ENCODE measurements at regions not wholly inside any gene's neighbourhood (a gene's known extent, or its start where the extent isn't known, plus 50 kb on each side); places are given as distances from the start of the nearest gene placed in this dataset.
"Not testable (repeated sequence)": the region's sequence is repeated elsewhere in the genome, so short reads cannot be mapped to it uniquely, and the experiment has no call there.

- not testable (repeated sequence) for H3K9me3 ChIP-seq (ENCODE audit: control insufficient read depth, insufficient read depth, low read length); H3K9ac ChIP-seq (ENCODE audit: low read depth, low read length)
These were observed 528.7 kb upstream of the NR5A2 start for GRCh38 chr1:199498802-199499201.

GRCh38 chr1:199508072-199508471 is 519.4 kb upstream of the NR5A2 start:
- H3K9ac ChIP-seq (ENCODE audit: low read depth, low read length) = no peak overlapping the region
- no peaks in the 10 kb centered on the region for H3K27me3 ChIP-seq (ENCODE audit: control insufficient read depth, insufficient read depth, low read length)
- H3K36me3 ChIP-seq (ENCODE audit: control insufficient read depth, insufficient read depth, low read length) = no peaks in the 10 kb centered on the region
- H3K9me3 ChIP-seq (ENCODE audit: control insufficient read depth, insufficient read depth, low read length) = no peaks in the 10 kb centered on the region
- no peak overlapping the region for H3K4me3 ChIP-seq (ENCODE audit: low read depth, low read length)
- no peaks in the 10 kb centered on the region for H3K4me1 ChIP-seq (ENCODE audit: control insufficient read depth, insufficient read depth, low read length)

More at GRCh38 chr1:199498802-199499201, 528.7 kb upstream of the NR5A2 start:
- not testable (repeated sequence) for H3K4me3 ChIP-seq (ENCODE audit: low read depth, low read length); H3K27me3 ChIP-seq (ENCODE audit: control insufficient read depth, insufficient read depth, low read length); H3K36me3 ChIP-seq (ENCODE audit: control insufficient read depth, insufficient read depth, low read length); H3K4me1 ChIP-seq (ENCODE audit: control insufficient read depth, insufficient read depth, low read length)

- H3K9me3 ChIP-seq (ENCODE audit: control insufficient read depth, insufficient read depth, low read length) = no peaks in the 10 kb centered on the region
- H3K36me3 ChIP-seq (ENCODE audit: control insufficient read depth, insufficient read depth, low read length) = no peaks in the 10 kb centered on the region
These were observed 518.9 kb upstream of the NR5A2 start for GRCh38 chr1:199508653-199509052.

GRCh38 chr1:199509456-199509855 is 518.1 kb upstream of the NR5A2 start:
- H3K4me1 ChIP-seq (ENCODE audit: control insufficient read depth, insufficient read depth, low read length) = no peaks in the 10 kb centered on the region
- no peak overlapping the region for H3K9ac ChIP-seq (ENCODE audit: low read depth, low read length)
- H3K4me3 ChIP-seq (ENCODE audit: low read depth, low read length) = no peak overlapping the region
- H3K27me3 ChIP-seq (ENCODE audit: control insufficient read depth, insufficient read depth, low read length) = no peaks in the 10 kb centered on the region
- H3K36me3 ChIP-seq (ENCODE audit: control insufficient read depth, insufficient read depth, low read length) = no peaks in the 10 kb centered on the region
- H3K9me3 ChIP-seq (ENCODE audit: control insufficient read depth, insufficient read depth, low read length) = no peaks in the 10 kb centered on the region

More at GRCh38 chr1:199508653-199509052, 518.9 kb upstream of the NR5A2 start:
- H3K4me3 ChIP-seq (ENCODE audit: low read depth, low read length) = no peak overlapping the region
- H3K27me3 ChIP-seq (ENCODE audit: control insufficient read depth, insufficient read depth, low read length) = no peaks in the 10 kb centered on the region
- H3K9ac ChIP-seq (ENCODE audit: low read depth, low read length) = no peak overlapping the region
- H3K4me1 ChIP-seq (ENCODE audit: control insufficient read depth, insufficient read depth, low read length) = no peaks in the 10 kb centered on the region

GRCh38 chr1:199510314-199510713 is 517.2 kb upstream of the NR5A2 start:
- Histone ChIP-seq H3K36me3 (ENCODE audit: control insufficient read depth, insufficient read depth, low read length) (no peaks in the 10 kb centered on the region), H3K9ac (ENCODE audit: low read depth, low read length) (no peak overlapping the region), H3K9me3 (ENCODE audit: control insufficient read depth, insufficient read depth, low read length) (no peaks in the 10 kb centered on the region), H3K27me3 (ENCODE audit: control insufficient read depth, insufficient read depth, low read length) (no peaks in the 10 kb centered on the region), H3K4me3 (ENCODE audit: low read depth, low read length) (no peak overlapping the region), H3K4me1 (ENCODE audit: control insufficient read depth, insufficient read depth, low read length) (no peaks in the 10 kb centered on the region)

GRCh38 chr1:199512037-199512710 is 515.3 kb upstream of the NR5A2 start:
- Histone ChIP-seq H3K9me3 (ENCODE audit: control insufficient read depth, insufficient read depth, low read length) (no peaks in the 10 kb centered on the region), H3K36me3 (ENCODE audit: control insufficient read depth, insufficient read depth, low read length) (no peaks in the 10 kb centered on the region), H3K9ac (ENCODE audit: low read depth, low read length) (no peak overlapping the region), H3K4me3 (ENCODE audit: low read depth, low read length) (no peak overlapping the region), H3K27me3 (ENCODE audit: control insufficient read depth, insufficient read depth, low read length) (no peaks in the 10 kb centered on the region), H3K4me1 (ENCODE audit: control insufficient read depth, insufficient read depth, low read length) (no peaks in the 10 kb centered on the region)

- Histone ChIP-seq H3K36me3 (ENCODE audit: control insufficient read depth, insufficient read depth, low read length) (no peaks in the 10 kb centered on the region), H3K4me3 (ENCODE audit: low read depth, low read length) (no peak overlapping the region), H3K27me3 (ENCODE audit: control insufficient read depth, insufficient read depth, low read length) (no peaks in the 10 kb centered on the region), H3K9ac (ENCODE audit: low read depth, low read length) (no peak overlapping the region), H3K9me3 (ENCODE audit: control insufficient read depth, insufficient read depth, low read length) (no peaks in the 10 kb centered on the region), H3K4me1 (ENCODE audit: control insufficient read depth, insufficient read depth, low read length) (no peaks in the 10 kb centered on the region)
These were observed 512.2 kb upstream of the NR5A2 start for GRCh38 chr1:199515261-199515660.

GRCh38 chr1:199522338-199522737 is 505.2 kb upstream of the NR5A2 start:
- Histone ChIP-seq H3K9me3 (ENCODE audit: control insufficient read depth, insufficient read depth, low read length) (no peaks in the 10 kb centered on the region), H3K9ac (ENCODE audit: low read depth, low read length) (no peak overlapping the region), H3K4me1 (ENCODE audit: control insufficient read depth, insufficient read depth, low read length) (no peaks in the 10 kb centered on the region), H3K27me3 (ENCODE audit: control insufficient read depth, insufficient read depth, low read length) (no peaks in the 10 kb centered on the region), H3K4me3 (ENCODE audit: low read depth, low read length) (no peak overlapping the region), H3K36me3 (ENCODE audit: control insufficient read depth, insufficient read depth, low read length) (no peaks in the 10 kb centered on the region)

- H3K9ac ChIP-seq (ENCODE audit: low read depth, low read length) = no peak overlapping the region
- H3K27me3 ChIP-seq (ENCODE audit: control insufficient read depth, insufficient read depth, low read length) = no peaks in the 10 kb centered on the region
- H3K4me1 ChIP-seq (ENCODE audit: control insufficient read depth, insufficient read depth, low read length) = no peaks in the 10 kb centered on the region
- H3K4me3 ChIP-seq (ENCODE audit: low read depth, low read length) = no peak overlapping the region
- no peaks in the 10 kb centered on the region for H3K9me3 ChIP-seq (ENCODE audit: control insufficient read depth, insufficient read depth, low read length)
- no peaks in the 10 kb centered on the region for H3K36me3 ChIP-seq (ENCODE audit: control insufficient read depth, insufficient read depth, low read length)
These were observed 504.6 kb upstream of the NR5A2 start for GRCh38 chr1:199522936-199523335.

GRCh38 chr1:199529324-199529723 is 498.2 kb upstream of the NR5A2 start:
- Histone ChIP-seq H3K9ac (ENCODE audit: low read depth, low read length) (no peak overlapping the region), H3K4me3 (ENCODE audit: low read depth, low read length) (no peak overlapping the region), H3K4me1 (ENCODE audit: control insufficient read depth, insufficient read depth, low read length) (peaks cover 4% of the 10 kb centered on the region), H3K36me3 (ENCODE audit: control insufficient read depth, insufficient read depth, low read length) (no peaks in the 10 kb centered on the region), H3K9me3 (ENCODE audit: control insufficient read depth, insufficient read depth, low read length) (peaks cover 10% of the 10 kb centered on the region), H3K27me3 (ENCODE audit: control insufficient read depth, insufficient read depth, low read length) (no peaks in the 10 kb centered on the region)

GRCh38 chr1:199533361-199533760 is 494.1 kb upstream of the NR5A2 start:
- not testable (repeated sequence) for H3K4me3 ChIP-seq (ENCODE audit: low read depth, low read length); H3K4me1 ChIP-seq (ENCODE audit: control insufficient read depth, insufficient read depth, low read length); H3K9ac ChIP-seq (ENCODE audit: low read depth, low read length); H3K27me3 ChIP-seq (ENCODE audit: control insufficient read depth, insufficient read depth, low read length); H3K36me3 ChIP-seq (ENCODE audit: control insufficient read depth, insufficient read depth, low read length)
- peaks cover 17% of the 10 kb centered on the region for H3K9me3 ChIP-seq (ENCODE audit: control insufficient read depth, insufficient read depth, low read length)

GRCh38 chr1:199545780-199546179 is 481.7 kb upstream of the NR5A2 start:
- Histone ChIP-seq H3K36me3 (ENCODE audit: control insufficient read depth, insufficient read depth, low read length) (no peaks in the 10 kb centered on the region), H3K4me3 (ENCODE audit: low read depth, low read length) (no peak overlapping the region), H3K27me3 (ENCODE audit: control insufficient read depth, insufficient read depth, low read length) (no peaks in the 10 kb centered on the region), H3K4me1 (ENCODE audit: control insufficient read depth, insufficient read depth, low read length) (no peaks in the 10 kb centered on the region), H3K9ac (ENCODE audit: low read depth, low read length) (no peak overlapping the region), H3K9me3 (ENCODE audit: control insufficient read depth, insufficient read depth, low read length) (no peaks in the 10 kb centered on the region)

Data from iPS-15b (cell line).